Naive thymus-derived CD4-positive, alpha-beta T cell (primary cell): ENCODE measurements at regions not wholly inside any gene's neighbourhood (a gene's known extent, or its start where the extent isn't known, plus 50 kb on each side); places are given as distances from the start of the nearest gene placed in this dataset.
"Not testable (repeated sequence)": the region's sequence is repeated elsewhere in the genome, so short reads cannot be mapped to it uniquely, and the experiment has no call there.

Source experiments
- ATAC-seq: fragments of 150-1000 bp; cut with Tn5 transposase; 2 replicates; pipeline ENCODE4 v1.10.0; 2021; ENCODE audit warnings: mild to moderate bottlenecking, moderate library complexity
- CTCF ChIA-PET: fragments of 350-600 bp; sonication (Branson Sonifier 250); formaldehyde crosslinking; loops from one replicate; lab custom pipeline; 2021; ENCODE audit warnings: antibody characterized with exemption; lab: Charles Lee
- POLR2A ChIA-PET: fragments of 350-600 bp; sonication (Branson Sonifier 250); formaldehyde crosslinking; loops from one replicate; lab custom pipeline; 2021; ENCODE audit warnings: antibody characterized with exemption, inconsistent platforms; lab: Charles Lee
- DNase-seq, 9 donors: peaks; one replicate each; pipeline versions ENCODE4 v3.0.0 to v3.0.0-alpha.2; 2020 to 2022; ENCODE audit warnings: mixed read lengths in 1 of 9
- H3K27ac ChIP-seq: one replicate; pipeline ENCODE4 v1.7.0; 2013; ENCODE audit warnings: mild to moderate bottlenecking, low read depth, low read length, moderate library complexity
- H3K27me3 ChIP-seq, 2 donors: one replicate each; pipeline ENCODE4 v1.7.0; 2013; ENCODE audit warnings: low read length in 2 of 2, mild to moderate bottlenecking in 2 of 2, moderate library complexity in 2 of 2; ENCODE audit not compliant: control insufficient read depth in 2 of 2, insufficient read depth in 2 of 2
- H3K36me3 ChIP-seq, 3 experiments: 1 replicate in 2 of 3; 2 replicates in 1 of 3; pipeline ENCODE4 v1.7.0; 2013; ENCODE audit warnings: low read length in 3 of 3, mild to moderate bottlenecking in 3 of 3, moderate library complexity in 1 of 3; ENCODE audit not compliant: insufficient read depth in 3 of 3, control insufficient read depth in 2 of 3
- H3K4me1 ChIP-seq, 2 donors: one replicate each; pipeline ENCODE4 v1.7.0; 2013; ENCODE audit warnings: low read length in 2 of 2, mild to moderate bottlenecking in 2 of 2, moderate library complexity in 1 of 2; ENCODE audit not compliant: control insufficient read depth in 2 of 2, insufficient read depth in 2 of 2
- H3K4me3 ChIP-seq: 2 replicates; pipeline ENCODE4 v1.7.0; 2013; ENCODE audit warnings: mild to moderate bottlenecking, low read length
- H3K9me3 ChIP-seq, 3 experiments: 1 replicate in 2 of 3; 2 replicates in 1 of 3; pipeline ENCODE4 v1.7.0; 2013; ENCODE audit warnings: low read length in 3 of 3; ENCODE audit not compliant: control insufficient read depth in 2 of 3
- H3K27ac Mint-ChIP-seq, 9 donors: one replicate each; pipeline ENCODE4 v1.8.0; 2020 to 2022; ENCODE audit warnings: mixed read lengths in 9 of 9, mild to moderate bottlenecking in 8 of 9, moderate library complexity in 5 of 9, inconsistent platforms in 2 of 9
- H3K27me3 Mint-ChIP-seq, 5 donors: one replicate each; pipeline ENCODE4 v1.8.0; 2021 to 2022; ENCODE audit warnings: mixed read lengths in 5 of 5, mild to moderate bottlenecking in 1 of 5
- H3K36me3 Mint-ChIP-seq, 5 donors: one replicate each; pipeline ENCODE4 v1.8.0; 2020 to 2022; ENCODE audit warnings: mixed read lengths in 5 of 5, mild to moderate bottlenecking in 3 of 5, inconsistent platforms in 1 of 5
- H3K4me1 Mint-ChIP-seq, 7 donors: one replicate each; pipeline ENCODE4 v1.8.0; 2020 to 2022; ENCODE audit warnings: mixed read lengths in 7 of 7, mild to moderate bottlenecking in 3 of 7, inconsistent platforms in 1 of 7
- H3K4me3 Mint-ChIP-seq, 10 donors: one replicate each; pipeline ENCODE4 v1.8.0; 2020 to 2022; ENCODE audit warnings: mild to moderate bottlenecking in 10 of 10, mixed read lengths in 10 of 10, moderate library complexity in 6 of 10, inconsistent platforms in 2 of 10
- H3K9me3 Mint-ChIP-seq, 11 donors: one replicate each; pipeline ENCODE4 v1.8.0; 2020 to 2022; ENCODE audit warnings: mixed read lengths in 11 of 11, mild to moderate bottlenecking in 4 of 11, inconsistent platforms in 1 of 11, moderate library complexity in 1 of 11
- intact Hi-C, 2 donors: fragments of 100-400 bp; cut with micrococcal nuclease; formaldehyde crosslinking; loops; one replicate each; pipeline ENCODE4 v1.15.1; 2023

DNA sequence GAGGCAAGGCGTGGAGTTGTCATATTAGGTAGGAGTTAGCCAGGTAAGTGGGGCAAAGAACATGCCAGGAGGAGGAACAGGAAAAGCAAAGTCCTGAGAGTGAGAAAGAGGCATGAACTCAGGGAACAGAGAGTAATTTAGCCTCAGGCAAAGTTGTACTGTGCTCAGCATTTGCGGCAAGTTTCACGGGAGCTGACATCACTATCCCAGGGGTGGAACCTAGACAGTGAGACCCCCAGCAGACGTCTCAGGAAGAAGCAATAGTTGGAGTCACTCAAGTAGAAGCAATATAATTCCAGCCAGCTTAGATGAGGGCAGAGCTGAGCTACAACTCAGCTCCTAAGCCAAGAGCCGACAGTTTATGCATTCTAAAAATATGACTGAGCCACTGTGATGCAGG lies 426.0 kb upstream of the ISX start:
- no peaks in the 10 kb centered on the region for H3K4me1 Mint-ChIP-seq
- no peak for DNase-seq
- Histone ChIP-seq H3K4me3 (no peak overlapping the region), H3K27ac (no peak overlapping the region), H3K4me1 (no peaks in the 10 kb centered on the region), H3K27me3 (no peaks in the 10 kb centered on the region), H3K36me3 (no peaks in the 10 kb centered on the region), H3K9me3 (no peaks in the 10 kb centered on the region)
- ChIA-PET CTCF (no interaction called here), POLR2A (no interaction called here)
- no peak for ATAC-seq
- H3K36me3 Mint-ChIP-seq: no peaks in the 10 kb centered on the region
- peaks cover 0 to 5% (median 0%) of the 10 kb centered on the region in 11 donors for H3K9me3 Mint-ChIP-seq
- intact Hi-C loops: no loop called here
- H3K27ac Mint-ChIP-seq: no peak overlapping the region
- H3K27me3 Mint-ChIP-seq: peaks cover 0 to 15% (median 0%) of the 10 kb centered on the region in 5 donors
- H3K4me3 Mint-ChIP-seq: no peak overlapping the region

DNA sequence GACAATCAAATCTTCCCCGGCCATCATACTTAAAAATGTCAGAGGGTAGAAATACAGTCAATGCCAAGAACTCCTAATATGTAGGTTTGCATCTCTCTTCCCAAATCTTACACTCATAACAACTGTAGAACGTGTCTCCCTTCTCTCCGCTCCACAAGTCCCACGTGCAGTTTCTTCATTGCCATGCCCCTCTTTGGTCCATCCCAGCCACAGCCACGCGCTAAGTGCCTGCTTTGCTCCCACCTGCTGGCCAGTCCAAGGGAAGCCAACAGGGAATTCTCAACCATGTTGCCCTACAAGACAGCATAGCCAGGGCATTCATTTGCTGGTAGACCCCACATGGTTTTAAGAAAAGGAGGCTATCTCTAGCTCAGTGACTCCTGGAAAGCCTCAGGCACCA lies 420.6 kb upstream of the ISX start:
- POLR2A ChIA-PET: no interaction called here
- intact Hi-C loops: no loop called here

DNA sequence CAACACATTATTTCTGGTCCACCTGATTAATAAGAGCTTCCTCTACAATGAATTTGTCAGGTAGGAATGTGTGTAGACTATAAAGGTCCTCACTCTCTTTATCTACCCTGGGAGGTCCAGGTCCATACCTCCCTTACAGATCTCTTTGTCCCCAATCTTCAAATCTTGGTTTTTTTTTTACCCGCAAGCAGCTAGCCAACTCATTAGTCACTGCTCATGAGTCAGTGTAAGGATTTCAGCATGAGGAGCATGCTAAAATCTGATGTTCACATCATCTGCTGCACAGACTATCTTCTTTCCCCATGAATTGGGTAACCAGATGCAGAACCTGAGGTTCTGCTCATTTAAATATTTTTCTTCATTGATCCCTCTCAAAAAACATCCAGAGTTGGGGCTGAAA lies 397.0 kb upstream of the ISX start:
- CTCF ChIA-PET: no interaction called here
- Histone ChIP-seq H3K4me1 (no peaks in the 10 kb centered on the region), H3K36me3 (no peaks in the 10 kb centered on the region), H3K4me3 (no peak overlapping the region), H3K9me3 (no peaks in the 10 kb centered on the region), H3K27ac (no peak overlapping the region), H3K27me3 (no peaks in the 10 kb centered on the region)
- Mint-ChIP-seq H3K36me3 (no peaks in the 10 kb centered on the region), H3K4me1 (no peaks in the 10 kb centered on the region), H3K27me3 (peaks cover 0 to 14% (median 8%) of the 10 kb centered on the region in 5 donors), H3K9me3 (peaks cover 0 to 7% (median 2%) of the 10 kb centered on the region in 11 donors), H3K27ac (no peak overlapping the region), H3K4me3 (no peak overlapping the region)
- POLR2A ChIA-PET: no interaction called here
- intact Hi-C loops: no loop called here
- ATAC-seq: no peak
- DNase-seq: no peak

More for the DNA sequence above, 420.6 kb upstream of the ISX start:
- CTCF ChIA-PET: no interaction called here
- H3K36me3 Mint-ChIP-seq: no peaks in the 10 kb centered on the region
- H3K4me1 ChIP-seq: no peaks in the 10 kb centered on the region
- H3K9me3 ChIP-seq: no peaks in the 10 kb centered on the region
- no peak overlapping the region for H3K27ac Mint-ChIP-seq
- peaks cover 0 to 2% (median 0%) of the 10 kb centered on the region in 11 donors for H3K9me3 Mint-ChIP-seq
- no peak overlapping the region for H3K4me3 ChIP-seq
- H3K27me3 ChIP-seq: no peaks in the 10 kb centered on the region
- no peaks in the 10 kb centered on the region for H3K36me3 ChIP-seq
- H3K4me1 Mint-ChIP-seq: no peaks in the 10 kb centered on the region
- ATAC-seq (no peak), DNase-seq (no peak)
- H3K27ac ChIP-seq: no peak overlapping the region
- H3K4me3 Mint-ChIP-seq: no peak overlapping the region
- H3K27me3 Mint-ChIP-seq: peaks cover 0 to 10% (median 2%) of the 10 kb centered on the region in 5 donors

DNA sequence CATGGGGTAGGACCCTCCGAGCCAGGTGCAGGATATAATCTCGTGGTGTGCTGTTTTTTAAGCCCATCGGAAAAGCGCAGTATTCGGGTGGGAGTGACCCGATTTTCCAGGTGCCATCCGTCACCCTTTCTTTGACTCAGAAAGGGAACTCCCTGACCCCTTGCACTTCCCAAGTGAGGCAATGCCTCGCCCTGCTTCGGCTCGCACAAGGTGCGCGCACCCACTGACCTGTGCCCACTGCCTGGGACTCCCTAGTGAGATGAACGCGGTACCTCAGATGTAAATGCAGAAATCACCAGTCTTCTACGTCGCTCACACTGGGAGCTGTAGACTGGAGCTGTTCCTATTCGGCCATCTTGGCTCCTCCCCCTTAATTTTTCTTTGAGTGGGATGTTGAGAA lies 382.9 kb upstream of the ISX start:
- H3K36me3 ChIP-seq, ATAC-seq, H3K27ac ChIP-seq, H3K27me3 ChIP-seq, intact Hi-C loops, CTCF ChIA-PET, H3K27me3 Mint-ChIP-seq, H3K4me1 Mint-ChIP-seq, H3K4me3 Mint-ChIP-seq, H3K4me1 ChIP-seq, H3K9me3 Mint-ChIP-seq, H3K4me3 ChIP-seq, H3K27ac Mint-ChIP-seq, H3K9me3 ChIP-seq, POLR2A ChIA-PET, DNase-seq, H3K36me3 Mint-ChIP-seq: not testable (repeated sequence)

DNA sequence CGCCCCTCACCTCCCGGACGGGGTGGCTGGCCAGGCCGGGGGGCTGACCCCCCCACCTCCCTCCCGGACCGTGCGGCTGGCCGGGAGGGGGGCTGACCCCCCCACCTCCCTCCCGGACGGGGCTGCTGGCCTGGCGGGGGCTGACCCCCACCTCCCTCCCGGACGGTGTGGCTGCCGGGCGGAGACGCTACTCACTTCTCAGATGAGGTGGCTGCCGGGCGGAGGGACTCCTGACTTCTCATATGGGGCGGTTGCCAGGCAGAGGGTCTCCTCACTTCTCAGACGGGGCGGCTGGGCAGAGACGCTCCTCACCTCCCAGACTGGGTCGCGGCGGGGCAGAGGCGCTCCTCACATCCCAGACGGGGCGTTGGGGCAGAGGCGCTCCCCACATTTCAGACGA lies 381.7 kb upstream of the ISX start:
- H3K4me3 Mint-ChIP-seq, DNase-seq, H3K4me1 ChIP-seq: not testable (repeated sequence)

DNA sequence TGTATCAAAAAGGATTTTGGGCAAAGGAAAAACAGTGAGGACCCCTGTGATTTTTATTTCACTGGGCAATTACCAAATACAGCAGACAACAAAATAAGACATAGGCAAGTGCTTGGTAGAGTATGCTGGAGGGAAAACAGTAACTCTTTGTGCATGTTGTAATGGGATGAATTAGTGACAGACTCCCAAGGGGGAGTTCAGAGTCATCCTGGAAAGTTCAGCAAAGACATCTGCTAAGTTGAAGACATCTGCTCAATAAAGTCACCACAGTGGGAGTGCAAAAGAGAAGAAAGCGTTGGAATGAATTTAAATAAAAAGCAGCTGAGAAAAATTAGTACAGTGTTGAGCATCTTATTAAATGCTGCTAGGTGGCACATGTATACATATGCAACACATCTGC lies 378.8 kb upstream of the ISX start:
- H3K36me3 ChIP-seq: no peaks in the 10 kb centered on the region
- H3K27ac Mint-ChIP-seq: no peak overlapping the region
- H3K4me1 ChIP-seq: no peaks in the 10 kb centered on the region
- POLR2A ChIA-PET: no interaction called here
- H3K4me3 Mint-ChIP-seq: no peak overlapping the region
- H3K27me3 Mint-ChIP-seq: peaks cover 0 to 6% (median 0%) of the 10 kb centered on the region in 5 donors
- peaks cover 0 to under 1% (median 0%) of the 10 kb centered on the region in 11 donors for H3K9me3 Mint-ChIP-seq
- H3K27ac ChIP-seq: no peak overlapping the region
- no peak overlapping the region for H3K4me3 ChIP-seq
- H3K4me1 Mint-ChIP-seq: no peaks in the 10 kb centered on the region
- DNase-seq: no peak
- intact Hi-C loops: no loop called here
- no peaks in the 10 kb centered on the region for H3K27me3 ChIP-seq
- CTCF ChIA-PET: no interaction called here
- no peak for ATAC-seq
- no peaks in the 10 kb centered on the region for H3K36me3 Mint-ChIP-seq
- no peaks in the 10 kb centered on the region for H3K9me3 ChIP-seq

More for the DNA sequence above, 381.7 kb upstream of the ISX start:
- H3K27me3 ChIP-seq, H3K36me3 Mint-ChIP-seq, intact Hi-C loops, ATAC-seq, H3K36me3 ChIP-seq, H3K27me3 Mint-ChIP-seq, H3K27ac ChIP-seq, CTCF ChIA-PET, H3K27ac Mint-ChIP-seq, POLR2A ChIA-PET, H3K9me3 Mint-ChIP-seq, H3K9me3 ChIP-seq, H3K4me3 ChIP-seq, H3K4me1 Mint-ChIP-seq: not testable (repeated sequence)

DNA sequence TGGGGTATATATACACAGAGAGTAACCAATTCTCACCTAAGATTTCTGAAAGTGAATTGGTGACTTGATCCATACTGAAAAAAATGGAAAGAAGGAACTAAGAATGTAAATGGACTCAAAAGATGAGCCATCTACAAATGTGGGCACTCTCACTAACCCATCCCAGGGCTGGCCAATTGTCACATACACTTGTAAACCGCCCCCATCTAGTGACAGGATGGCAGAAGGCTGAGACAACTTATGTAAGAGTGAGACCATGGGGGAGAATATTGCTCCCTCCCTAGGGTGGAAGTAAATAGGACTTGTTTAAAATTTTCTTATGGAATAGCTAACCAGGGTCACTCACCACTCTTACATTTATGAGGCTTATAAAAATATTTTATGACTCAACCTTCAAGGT lies 377.1 kb upstream of the ISX start:
- Histone ChIP-seq H3K36me3 (no peaks in the 10 kb centered on the region), H3K27me3 (no peaks in the 10 kb centered on the region), H3K4me1 (no peaks in the 10 kb centered on the region), H3K4me3 (no peak overlapping the region), H3K27ac (no peak overlapping the region), H3K9me3 (no peaks in the 10 kb centered on the region)
- peaks cover 0 to 3% (median 0%) of the 10 kb centered on the region in 11 donors for H3K9me3 Mint-ChIP-seq
- intact Hi-C loops: no loop called here
- H3K36me3 Mint-ChIP-seq: no peaks in the 10 kb centered on the region
- no peaks in the 10 kb centered on the region for H3K4me1 Mint-ChIP-seq
- CTCF ChIA-PET: no interaction called here
- DNase-seq (no peak), ATAC-seq (no peak)
- no peak overlapping the region for H3K27ac Mint-ChIP-seq
- H3K27me3 Mint-ChIP-seq: peaks cover 0 to 6% (median 0%) of the 10 kb centered on the region in 5 donors
- POLR2A ChIA-PET: no interaction called here
- H3K4me3 Mint-ChIP-seq: no peak overlapping the region
